ENCODE measurements at regions not wholly inside any gene's neighbourhood (a gene's known extent, or its start where the extent isn't known, plus 50 kb on each side); places are given as distances from the start of the nearest gene placed in this dataset.
"Not testable (repeated sequence)": the region's sequence is repeated elsewhere in the genome, so short reads cannot be mapped to it uniquely, and the experiment has no call there.

GRCh38 chr3:144023543-144023942 lies 51.9 kb downstream of the DIPK2A start:
- not testable (repeated sequence) for DNase-seq

GRCh38 chr3:144028798-144029411 lies 57.3 kb downstream of the DIPK2A start:
- no peak for DNase-seq

- DNase-seq = no peak
Measured at GRCh38 chr3:144029769-144030168, 58.1 kb downstream of the DIPK2A start.

- no peak for DNase-seq
Measured at GRCh38 chr3:144031938-144032337, 60.3 kb downstream of the DIPK2A start.

GRCh38 chr3:144032531-144033239 lies 61.1 kb downstream of the DIPK2A start:
- DNase-seq = no peak

GRCh38 chr3:144033240-144033589 lies 61.6 kb downstream of the DIPK2A start:
- DNase-seq = no peak

- no peak for DNase-seq
Measured at GRCh38 chr3:144033863-144034262, 62.2 kb downstream of the DIPK2A start.

- no peak for DNase-seq
Measured at GRCh38 chr3:144034715-144035290, 63.2 kb downstream of the DIPK2A start.

- no peak for DNase-seq
Measured at GRCh38 chr3:144036498-144036897, 64.9 kb downstream of the DIPK2A start.

- DNase-seq = no peak
Measured at GRCh38 chr3:144039661-144040060, 68.0 kb downstream of the DIPK2A start.

- no peak for DNase-seq
Measured at GRCh38 chr3:144041960-144042556, 70.4 kb downstream of the DIPK2A start.

- DNase-seq = no peak
Measured at GRCh38 chr3:144045766-144046165, 74.1 kb downstream of the DIPK2A start.

GRCh38 chr3:144049374-144049773 lies 77.8 kb downstream of the DIPK2A start:
- DNase-seq = no peak

GRCh38 chr3:144051211-144051610 lies 79.6 kb downstream of the DIPK2A start:
- no peak for DNase-seq

GRCh38 chr3:144052275-144052674 lies 80.7 kb downstream of the DIPK2A start:
- no peak for DNase-seq

GRCh38 chr3:144053121-144053520 lies 81.5 kb downstream of the DIPK2A start:
- no peak for DNase-seq

- no peak for DNase-seq
Measured at GRCh38 chr3:144054766-144055165, 83.1 kb downstream of the DIPK2A start.

GRCh38 chr3:144055604-144056003 lies 84.0 kb downstream of the DIPK2A start:
- no peak for DNase-seq

GRCh38 chr3:144058713-144059112 lies 87.1 kb downstream of the DIPK2A start:
- no peak for DNase-seq

GRCh38 chr3:144059481-144059880 lies 87.9 kb downstream of the DIPK2A start:
- no peak for DNase-seq

GRCh38 chr3:144060881-144061280 lies 89.3 kb downstream of the DIPK2A start:
- DNase-seq = no peak

GRCh38 chr3:144063306-144063705 lies 91.7 kb downstream of the DIPK2A start:
- DNase-seq = no peak

- DNase-seq = no peak
Measured at GRCh38 chr3:144067059-144067458, 95.4 kb downstream of the DIPK2A start.

GRCh38 chr3:144073698-144074097 lies 102.1 kb downstream of the DIPK2A start:
- no peak for DNase-seq
